ENCODE measurements at regions not wholly inside any gene's neighbourhood (a gene's known extent, or its start where the extent isn't known, plus 50 kb on each side); places are given as distances from the start of the nearest gene placed in this dataset.
"Not testable (repeated sequence)": the region's sequence is repeated elsewhere in the genome, so short reads cannot be mapped to it uniquely, and the experiment has no call there.

DNA sequence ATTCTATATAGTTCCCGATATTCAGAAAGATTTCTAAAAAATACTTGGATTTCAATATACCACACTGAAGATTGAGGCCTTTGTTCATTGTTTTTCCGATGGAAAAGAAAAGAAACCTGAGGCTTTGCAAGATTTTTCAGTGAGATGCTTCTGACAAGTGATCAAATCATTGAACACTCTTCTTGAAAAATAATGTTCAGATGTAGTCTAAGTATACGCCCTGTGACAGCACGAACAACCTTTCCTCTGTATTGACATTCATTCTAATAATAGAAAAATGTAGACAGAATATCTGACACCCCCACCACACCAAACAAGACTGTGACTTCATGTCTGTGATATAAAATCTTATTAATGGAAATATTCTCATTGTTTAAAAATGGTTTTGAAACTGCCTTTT is 650.7 kb upstream of the KLHL1 start:
- no peak for DNase-seq

DNA sequence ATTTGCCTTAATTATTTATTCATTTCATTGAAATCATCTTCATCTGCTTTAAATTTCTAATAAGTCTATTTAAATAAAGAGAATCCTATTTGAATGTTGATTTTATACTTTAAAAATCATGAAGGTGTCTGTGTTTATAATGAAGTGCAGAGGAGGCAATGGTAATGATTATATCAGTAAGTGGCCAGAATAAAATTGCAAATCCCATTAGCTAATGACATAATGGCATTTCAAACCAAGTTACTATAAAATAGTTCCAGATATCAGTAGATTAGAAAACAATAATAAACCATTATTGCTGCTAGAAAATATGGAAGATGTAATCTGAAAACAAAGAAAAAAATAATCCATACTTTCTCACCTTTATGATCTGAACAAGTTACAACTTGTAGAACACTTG is 647.8 kb upstream of the KLHL1 start:
- DNase-seq: no peak

- DNase-seq: no peak
Measured at GRCh38 chr13:70755456-70755855, 647.2 kb upstream of the KLHL1 start.

DNA sequence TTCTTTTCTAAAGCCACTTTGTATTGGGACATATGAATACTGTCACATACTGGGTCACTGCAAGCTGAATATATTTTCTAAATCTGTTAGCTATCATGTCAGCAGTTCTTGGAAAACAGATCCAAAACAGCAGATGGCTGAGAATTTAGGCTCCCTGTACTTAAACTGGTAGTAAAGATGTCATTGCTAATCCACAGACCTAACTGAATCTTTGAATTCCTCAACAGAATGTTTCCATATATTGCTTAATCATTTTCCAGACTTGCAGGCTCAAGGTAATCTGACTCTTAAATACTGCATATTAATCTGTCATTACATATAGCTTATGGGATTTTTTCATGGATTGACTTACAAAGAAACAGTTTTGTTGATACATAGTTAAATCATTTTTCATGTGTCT is 639.0 kb upstream of the KLHL1 start:
- DNase-seq: no peak

- DNase-seq: not testable (repeated sequence)
Measured at GRCh38 chr13:70746469-70746868, 638.2 kb upstream of the KLHL1 start.

- no peak for DNase-seq
Measured at GRCh38 chr13:70736622-70737317, 628.5 kb upstream of the KLHL1 start.

- DNase-seq: no peak
Measured at GRCh38 chr13:70732611-70733010, 624.4 kb upstream of the KLHL1 start.

DNA sequence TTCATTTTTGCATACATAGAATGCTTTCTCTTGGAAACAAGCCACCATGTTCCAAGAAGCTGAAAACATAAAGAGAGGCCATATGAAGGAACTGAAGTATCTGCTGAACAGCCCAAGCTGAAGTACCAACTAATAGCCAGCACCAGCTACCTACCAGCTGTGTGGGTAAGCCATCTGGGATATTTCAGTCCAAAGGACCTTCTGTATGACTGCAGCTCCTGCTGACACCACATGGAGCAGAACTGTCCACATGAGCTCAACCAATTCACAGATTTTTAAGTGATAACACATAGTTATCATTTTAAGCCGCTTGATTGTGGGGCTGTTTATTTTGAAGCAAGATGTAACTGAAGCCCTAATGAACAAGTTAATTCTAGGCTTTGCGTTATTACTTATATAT is 621.1 kb upstream of the KLHL1 start:
- DNase-seq: no peak

DNA sequence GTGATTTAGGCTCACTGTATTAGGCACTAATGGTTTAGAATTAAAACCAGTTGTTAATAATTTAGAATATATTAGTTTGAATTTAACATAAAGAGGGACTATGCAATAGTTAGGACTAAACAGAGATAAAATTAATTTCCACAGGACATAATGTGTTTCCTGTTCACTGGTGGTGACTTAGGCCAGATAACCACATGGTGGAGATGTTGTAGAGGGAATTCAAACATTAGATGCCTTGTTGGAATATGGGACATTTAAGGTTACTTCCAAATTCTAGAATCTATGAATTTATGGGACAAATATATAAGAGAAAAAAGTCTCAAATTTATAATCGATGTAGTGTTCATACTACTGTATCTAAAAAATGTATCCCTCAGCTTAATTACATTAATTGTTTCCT is 615.5 kb upstream of the KLHL1 start:
- DNase-seq: peak; percentile 25

DNA sequence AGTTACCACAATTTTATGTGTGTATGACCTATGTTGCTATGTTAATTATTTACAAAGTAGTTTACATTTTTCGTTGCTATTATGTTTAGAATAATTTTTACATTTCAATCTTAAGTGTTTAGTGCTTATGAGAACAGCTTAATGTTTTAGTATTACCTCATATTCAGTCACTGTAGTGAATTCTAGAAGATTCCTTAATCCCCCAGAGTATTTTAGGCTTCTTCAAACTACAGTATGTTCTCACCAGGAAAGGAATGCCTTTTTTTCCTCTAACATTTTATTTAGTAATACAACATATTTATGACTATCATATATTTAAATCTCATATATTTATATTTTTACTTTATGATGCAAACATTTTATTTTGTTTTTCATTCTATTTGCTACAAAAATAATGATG is 612.1 kb upstream of the KLHL1 start:
- peak; percentile 22 for DNase-seq

- no peak for DNase-seq
Measured at GRCh38 chr13:70714993-70715392, 606.7 kb upstream of the KLHL1 start.

- no peak for DNase-seq
Measured at GRCh38 chr13:70708775-70709174, 600.5 kb upstream of the KLHL1 start.

GRCh38 chr13:70703755-70704154 is 595.5 kb upstream of the KLHL1 start:
- DNase-seq: no peak

DNA sequence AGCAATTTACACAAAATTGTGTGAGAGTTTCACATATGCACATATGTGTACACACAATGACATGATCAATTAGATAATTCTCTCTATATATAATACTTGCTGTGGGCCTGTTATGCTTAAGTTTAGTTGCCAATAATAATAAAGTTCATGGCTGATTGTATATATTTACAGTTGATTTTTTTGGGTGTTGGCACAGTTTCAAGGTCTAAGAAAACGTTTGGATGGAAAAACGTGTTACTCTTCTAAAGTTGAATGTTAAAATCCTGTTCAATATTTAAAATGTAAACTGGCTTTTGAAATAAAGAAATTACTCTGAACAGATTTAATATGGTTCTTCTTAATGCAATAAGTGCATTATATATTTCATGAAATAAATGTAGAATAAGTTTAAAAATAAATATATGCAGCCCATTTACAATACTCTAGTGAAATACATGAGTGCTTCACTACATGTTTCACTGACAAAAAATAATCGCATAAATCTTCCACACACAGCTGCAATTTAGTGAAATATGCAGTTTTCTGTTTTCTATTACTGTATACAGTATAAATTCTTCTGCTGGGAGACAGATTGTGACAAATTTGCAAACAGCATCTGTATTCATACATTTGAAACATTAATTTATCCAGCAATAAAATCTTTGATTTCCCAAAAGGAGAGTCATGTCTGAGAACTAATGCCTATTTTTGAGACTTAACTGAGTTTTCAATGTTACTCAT is 586.9 kb upstream of the KLHL1 start:
- no peak for DNase-seq

DNA sequence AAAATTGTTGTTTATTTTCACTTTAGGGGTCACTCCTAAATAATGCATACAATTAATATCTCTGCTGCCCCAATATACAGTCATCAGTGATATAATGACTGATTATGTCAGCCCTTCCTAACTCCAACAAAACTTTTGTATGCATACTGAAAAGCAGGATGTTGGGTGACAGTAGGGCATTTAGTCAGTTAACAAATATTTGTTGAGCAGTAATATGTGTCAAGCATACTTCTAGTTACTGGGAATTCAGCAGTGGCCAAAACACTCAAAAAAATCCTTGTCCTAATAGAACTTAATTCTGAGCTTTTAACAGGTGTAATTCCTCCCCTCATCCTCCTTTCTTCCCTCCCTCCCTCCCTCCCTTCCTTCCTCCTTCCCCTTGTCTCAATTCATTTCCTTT is 560.7 kb upstream of the KLHL1 start:
- DNase-seq: no peak

DNA sequence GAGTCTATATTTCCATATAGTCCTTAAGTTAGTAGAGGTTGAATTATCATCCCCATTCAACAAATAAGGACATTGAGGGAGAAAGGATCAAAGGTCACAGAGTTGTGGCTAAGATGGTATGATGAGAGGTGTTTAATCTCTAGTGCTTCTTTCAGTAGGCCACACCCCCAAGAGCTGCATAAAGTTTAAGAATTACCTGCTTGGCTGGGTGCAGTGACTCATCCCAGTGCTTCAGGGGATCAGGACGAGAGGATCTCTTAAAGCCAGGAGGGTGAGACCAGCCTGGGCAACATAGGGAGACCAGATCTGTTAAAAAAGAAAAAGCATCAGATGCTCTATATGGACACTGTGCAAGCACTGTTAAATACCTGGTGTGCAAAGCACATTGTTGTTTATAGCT is 560.0 kb upstream of the KLHL1 start:
- DNase-seq: no peak

- DNase-seq: no peak
Measured at GRCh38 chr13:70666883-70667556, 558.8 kb upstream of the KLHL1 start.

DNA sequence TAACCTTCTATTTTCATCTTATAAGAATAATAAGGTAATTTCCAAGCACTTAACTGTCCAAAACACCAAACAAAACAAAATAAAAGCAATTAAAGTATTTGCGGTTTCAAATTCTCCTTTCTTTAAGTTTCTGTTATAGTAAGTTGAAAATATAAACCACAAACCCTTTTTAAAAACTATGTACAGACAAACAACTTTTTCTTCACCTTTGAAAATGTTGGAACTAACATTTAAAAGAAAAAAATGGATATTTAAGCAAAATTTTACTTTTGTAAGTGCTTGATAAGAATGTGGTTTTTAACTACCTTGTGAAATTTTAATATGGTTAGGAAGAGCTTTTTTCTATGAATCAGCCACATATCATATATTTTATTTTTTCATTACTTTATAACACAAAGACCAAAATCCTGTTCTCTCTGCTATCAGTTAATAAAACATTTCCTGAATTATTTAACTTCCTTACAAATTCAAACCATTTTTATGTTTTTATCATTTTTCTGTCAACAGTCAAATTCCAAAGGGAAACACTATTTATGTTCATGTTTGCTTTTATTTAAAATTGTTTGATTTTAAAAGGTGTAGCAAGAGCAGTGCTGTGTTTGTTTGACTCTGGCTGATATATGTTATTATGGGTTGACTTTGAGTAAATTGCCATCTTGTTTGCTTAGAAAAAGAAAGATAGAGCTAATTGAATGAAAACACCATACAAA is 554.1 kb upstream of the KLHL1 start:
- no peak for DNase-seq

- no peak for DNase-seq
Measured at GRCh38 chr13:70644052-70644451, 535.8 kb upstream of the KLHL1 start.

DNA sequence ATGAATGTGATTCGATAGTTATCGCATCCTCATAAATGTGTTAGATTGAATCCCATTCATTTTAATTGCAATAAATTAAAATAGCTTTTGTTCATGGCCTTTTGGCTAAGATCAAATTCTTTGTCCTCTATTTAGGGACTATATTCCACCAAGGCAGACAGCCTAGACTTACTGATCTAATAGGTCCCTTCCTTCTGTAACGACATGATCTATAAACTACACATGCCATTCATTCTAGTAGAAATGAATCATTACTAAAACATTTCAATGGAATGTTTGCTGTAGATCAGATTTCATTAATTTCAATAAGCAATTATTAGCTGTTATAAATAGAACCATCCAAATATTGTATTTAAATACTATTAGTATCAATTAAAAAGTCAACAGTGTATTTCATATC is 526.6 kb upstream of the KLHL1 start:
- no peak for DNase-seq

DNA sequence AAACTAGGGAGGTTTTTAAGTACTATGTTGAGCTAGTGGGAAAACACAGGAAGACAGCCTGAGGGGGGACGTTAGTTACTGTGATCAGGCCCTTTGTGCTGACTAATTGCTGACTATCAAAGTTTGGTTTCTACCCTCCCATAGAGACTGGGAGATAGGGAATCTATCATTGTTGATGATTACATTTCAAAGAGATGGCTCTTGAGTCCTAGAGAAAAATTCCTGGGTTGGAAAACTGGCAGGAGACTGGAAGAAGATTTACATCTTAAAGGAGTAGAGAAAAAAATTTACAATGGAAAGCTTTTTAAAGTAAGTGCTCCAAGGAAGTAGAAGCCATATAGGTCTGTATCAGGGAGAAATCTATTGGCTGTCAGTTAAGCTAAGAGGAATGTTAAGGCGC is 522.0 kb upstream of the KLHL1 start:
- no peak for DNase-seq

GRCh38 chr13:70623239-70623638 is 515.0 kb upstream of the KLHL1 start:
- peak; percentile 5 for DNase-seq

GRCh38 chr13:70622796-70623195 is 514.5 kb upstream of the KLHL1 start:
- no peak for DNase-seq
